AG10803 (cell line): ENCODE measurements at regions not wholly inside any gene's neighbourhood (a gene's known extent, or its start where the extent isn't known, plus 50 kb on each side); places are given as distances from the start of the nearest gene placed in this dataset.
"Not testable (repeated sequence)": the region's sequence is repeated elsewhere in the genome, so short reads cannot be mapped to it uniquely, and the experiment has no call there.

Experiments used
- DNase-seq: peaks from one replicate; pipeline ENCODE4 v3.0.0; 2010; ENCODE audit warnings: low read depth
- H3K4me3 ChIP-seq: 2 replicates; pipeline ENCODE4 v1.5.1; 2011; ENCODE audit warnings: mild to moderate bottlenecking, low read length, control low read depth
- TF ChIP-seq, protein P1 (sequence below): conservative IDR thresholded peaks from 2 replicates; pipeline ENCODE4 v1.5.1; 2011; ENCODE audit warnings: mild to moderate bottlenecking, low read length, control low read depth, inconsistent platforms

DNA sequence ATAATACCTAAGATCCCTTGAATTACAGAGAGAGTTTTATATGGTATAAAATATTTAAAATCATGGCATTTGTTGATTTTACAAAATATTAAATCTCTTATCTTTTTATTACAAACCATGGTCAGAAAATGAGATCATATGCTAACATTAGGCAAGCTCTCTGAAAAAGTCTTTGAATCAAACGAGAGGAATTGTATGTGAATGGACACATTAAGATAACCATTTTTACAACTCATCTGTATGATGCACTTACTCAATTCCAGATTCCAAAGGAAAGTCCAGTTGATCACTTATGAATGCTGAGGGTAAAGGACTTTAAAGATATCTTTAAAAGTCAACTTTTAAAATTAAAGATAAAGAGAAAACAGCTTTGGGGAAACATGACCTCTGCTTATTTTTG is 83.5 kb upstream of the LUZP2 start:
- no peak overlapping the region for H3K4me3 ChIP-seq
- no peak for DNase-seq
- TF ChIP-seq, protein P1, sequence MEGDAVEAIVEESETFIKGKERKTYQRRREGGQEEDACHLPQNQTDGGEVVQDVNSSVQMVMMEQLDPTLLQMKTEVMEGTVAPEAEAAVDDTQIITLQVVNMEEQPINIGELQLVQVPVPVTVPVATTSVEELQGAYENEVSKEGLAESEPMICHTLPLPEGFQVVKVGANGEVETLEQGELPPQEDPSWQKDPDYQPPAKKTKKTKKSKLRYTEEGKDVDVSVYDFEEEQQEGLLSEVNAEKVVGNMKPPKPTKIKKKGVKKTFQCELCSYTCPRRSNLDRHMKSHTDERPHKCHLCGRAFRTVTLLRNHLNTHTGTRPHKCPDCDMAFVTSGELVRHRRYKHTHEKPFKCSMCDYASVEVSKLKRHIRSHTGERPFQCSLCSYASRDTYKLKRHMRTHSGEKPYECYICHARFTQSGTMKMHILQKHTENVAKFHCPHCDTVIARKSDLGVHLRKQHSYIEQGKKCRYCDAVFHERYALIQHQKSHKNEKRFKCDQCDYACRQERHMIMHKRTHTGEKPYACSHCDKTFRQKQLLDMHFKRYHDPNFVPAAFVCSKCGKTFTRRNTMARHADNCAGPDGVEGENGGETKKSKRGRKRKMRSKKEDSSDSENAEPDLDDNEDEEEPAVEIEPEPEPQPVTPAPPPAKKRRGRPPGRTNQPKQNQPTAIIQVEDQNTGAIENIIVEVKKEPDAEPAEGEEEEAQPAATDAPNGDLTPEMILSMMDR, result no peak

DNA sequence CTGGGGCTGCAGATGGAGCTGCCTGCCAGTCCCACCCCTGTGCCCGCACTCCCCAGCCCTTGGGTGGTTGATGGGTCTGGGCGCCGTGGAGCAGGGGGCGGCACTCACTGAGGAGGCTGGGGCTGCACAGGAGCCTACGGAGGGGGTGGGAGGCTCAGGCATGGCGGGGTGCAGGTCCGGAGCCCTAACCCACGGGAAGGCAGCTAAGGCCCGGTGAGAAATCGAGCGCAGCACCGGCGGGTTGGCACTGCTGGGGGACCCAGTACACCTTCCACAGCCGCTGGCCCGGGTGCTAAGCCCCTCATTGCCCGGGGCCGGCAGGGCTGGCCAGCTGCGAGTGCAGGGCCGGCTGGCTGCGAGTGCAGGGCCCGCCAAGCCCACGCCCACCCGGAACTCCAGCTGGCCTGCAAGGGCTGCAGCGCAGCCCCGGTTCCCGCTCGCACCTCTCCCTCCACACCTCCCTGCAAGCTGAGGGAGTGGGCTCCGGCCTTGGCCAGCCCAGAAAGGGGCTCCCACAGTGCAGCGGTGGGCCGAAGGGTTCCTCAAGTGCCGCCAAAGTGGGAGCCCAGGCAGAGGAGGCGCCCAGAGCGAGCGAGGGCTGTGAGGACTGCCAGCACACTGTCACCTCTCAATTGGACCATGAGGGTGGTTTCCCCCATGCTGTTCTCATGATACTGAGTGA is 80.8 kb upstream of the LUZP2 start:
- H3K4me3 ChIP-seq, DNase-seq: not testable (repeated sequence)

DNA sequence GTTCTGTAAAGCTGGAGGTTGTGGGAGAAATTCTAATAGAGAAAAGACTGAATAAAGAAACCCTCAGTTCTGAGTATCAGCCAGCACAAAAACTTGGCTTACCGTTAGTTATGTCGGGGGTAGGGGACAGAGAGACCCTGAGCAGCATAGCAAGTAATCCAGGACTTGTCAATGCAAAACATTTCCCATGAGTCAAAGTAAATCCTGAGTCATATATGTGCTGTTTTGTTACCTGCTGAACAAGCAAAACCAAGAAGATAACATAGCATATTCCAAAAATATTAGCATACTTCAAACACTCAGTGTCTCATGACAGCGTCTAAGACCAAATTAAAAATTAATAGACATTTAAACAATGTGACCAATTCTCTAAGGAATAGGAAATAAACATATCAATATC is 75.1 kb upstream of the LUZP2 start:
- DNase-seq, result no peak
- TF ChIP-seq, protein P1, result no peak
- H3K4me3 ChIP-seq, result no peak overlapping the region

DNA sequence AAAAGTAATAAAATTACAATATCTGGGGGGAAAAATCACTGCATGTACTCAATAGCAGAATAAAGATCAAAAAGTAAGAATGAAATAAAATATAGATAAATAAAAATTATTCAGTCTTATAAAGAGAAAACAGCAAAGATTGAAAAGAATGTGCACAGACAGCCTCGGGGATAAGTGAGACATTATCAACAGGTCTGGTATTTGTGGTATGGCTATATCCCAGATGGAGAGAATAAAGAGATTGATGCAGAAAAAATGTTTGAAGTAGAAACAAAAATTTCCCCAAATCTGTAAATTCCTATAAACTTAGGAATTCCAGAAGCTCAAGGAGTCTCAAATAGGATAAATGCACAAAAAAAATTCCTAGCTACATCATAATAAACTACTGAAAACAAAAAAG is 74.5 kb upstream of the LUZP2 start:
- DNase-seq, result no peak
- TF ChIP-seq, protein P1, result no peak
- no peak overlapping the region for H3K4me3 ChIP-seq

DNA sequence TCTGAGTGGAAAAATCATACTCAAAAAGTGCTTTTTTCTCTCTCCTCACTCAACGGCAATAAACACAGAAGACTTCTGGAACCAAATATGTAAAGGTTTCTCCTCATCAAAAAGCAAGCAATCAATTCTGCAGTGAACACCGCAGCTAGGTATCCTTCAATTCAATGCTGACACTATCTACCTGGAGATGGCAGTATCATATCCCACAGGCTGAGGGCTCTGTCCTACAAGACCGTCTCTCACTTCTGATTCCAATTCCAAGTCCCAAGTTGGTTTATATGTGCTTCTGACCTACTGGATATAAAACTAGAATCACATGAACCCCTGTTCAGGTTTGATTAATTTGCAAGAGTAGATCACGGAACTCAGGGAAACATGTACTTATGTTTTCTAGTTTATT is 59.7 kb upstream of the LUZP2 start:
- no peak overlapping the region for H3K4me3 ChIP-seq
- no peak for DNase-seq
- TF ChIP-seq, protein P1, result no peak
